DOHH2 (cell line): ENCODE measurements at regions not wholly inside any gene's neighbourhood (a gene's known extent, or its start where the extent isn't known, plus 50 kb on each side); places are given as distances from the start of the nearest gene placed in this dataset.

Source experiments
- H3F3A ChIP-seq: fragments of 200-600 bp; sonication (generic), shearing (Covaris generic); 2 replicates; pipeline ENCODE4 v1.6.0; 2016; ENCODE audit warnings: antibody characterized with exemption, mild to moderate bottlenecking; ENCODE audit not compliant: control insufficient read depth, insufficient read depth
- H3K27ac ChIP-seq: fragments of 200-600 bp; sonication (generic); 2 replicates; pipeline ENCODE4 v1.5.1; 2014; ENCODE audit warnings: low read depth, mild to moderate bottlenecking, low read length, moderate library complexity
- H3K27me3 ChIP-seq: fragments of 200-600 bp; sonication (generic); 2 replicates; pipeline ENCODE4 v1.6.1; 2014; ENCODE audit warnings: mild to moderate bottlenecking, low read length, mixed read lengths; ENCODE audit not compliant: control insufficient read depth
- H3K36me3 ChIP-seq: fragments of 200-600 bp; sonication (generic); 2 replicates; pipeline ENCODE4 v1.6.1; 2014; ENCODE audit warnings: mild to moderate bottlenecking, low read length, moderate library complexity, mixed read lengths; ENCODE audit not compliant: control insufficient read depth
- H3K4me1 ChIP-seq: fragments of 200-600 bp; sonication (generic); 2 replicates; pipeline ENCODE4 v1.6.1; 2014; ENCODE audit warnings: mild to moderate bottlenecking, low read length, mixed read lengths; ENCODE audit not compliant: control insufficient read depth
- H3K4me2 ChIP-seq: fragments of 200-600 bp; sonication (generic); 2 replicates; pipeline ENCODE4 v1.6.0; 2014; ENCODE audit warnings: mild to moderate bottlenecking, low read length, moderate library complexity
- H3K4me3 ChIP-seq: fragments of 200-600 bp; sonication (generic); 2 replicates; pipeline ENCODE4 v1.5.1; 2014; ENCODE audit warnings: mild to moderate bottlenecking, low read length, mixed read lengths
- H3K79me2 ChIP-seq: fragments of 200-600 bp; sonication (generic); 2 replicates; pipeline ENCODE4 v1.6.1; 2014; ENCODE audit warnings: mild to moderate bottlenecking, low read length, mixed read lengths; ENCODE audit not compliant: control insufficient read depth
- H3K9me2 ChIP-seq: fragments of 200-600 bp; sonication (generic); replicated peaks from 2 replicates; pipeline ENCODE4 v1.6.1; 2014; ENCODE audit warnings: mild to moderate bottlenecking, low read length, mixed read lengths; ENCODE audit not compliant: control insufficient read depth
- H3K9me3 ChIP-seq: fragments of 200-600 bp; sonication (generic); 2 replicates; pipeline ENCODE4 v1.6.1; 2014; ENCODE audit warnings: antibody characterized with exemption, low read length, mixed read lengths; ENCODE audit not compliant: control insufficient read depth, insufficient read depth
- H4K20me1 ChIP-seq: fragments of 200-600 bp; sonication (generic); 2 replicates; pipeline ENCODE4 v1.6.0; 2014; ENCODE audit warnings: low read depth, mild to moderate bottlenecking, antibody characterized with exemption, low read length, moderate library complexity; ENCODE audit not compliant: control insufficient read depth, insufficient read depth
- EZH2phosphoT487 ChIP-seq: fragments of 200-600 bp; sonication (generic); IDR thresholded peaks from 2 replicates; pipeline ENCODE4 v1.6.1; 2017; ENCODE audit warnings: borderline replicate concordance, mild to moderate bottlenecking, antibody characterized with exemption, low read length, moderate library complexity, mixed read lengths
- TF ChIP-seq, protein P1 (sequence below): fragments of 200-600 bp; sonication (generic); IDR thresholded peaks from one replicate; pipeline ENCODE4 v1.5.1; 2014; ENCODE audit warnings: antibody characterized with exemption, mild to moderate bottlenecking, low read depth, low read length; ENCODE audit not compliant: poor library complexity, severe bottlenecking

DNA sequence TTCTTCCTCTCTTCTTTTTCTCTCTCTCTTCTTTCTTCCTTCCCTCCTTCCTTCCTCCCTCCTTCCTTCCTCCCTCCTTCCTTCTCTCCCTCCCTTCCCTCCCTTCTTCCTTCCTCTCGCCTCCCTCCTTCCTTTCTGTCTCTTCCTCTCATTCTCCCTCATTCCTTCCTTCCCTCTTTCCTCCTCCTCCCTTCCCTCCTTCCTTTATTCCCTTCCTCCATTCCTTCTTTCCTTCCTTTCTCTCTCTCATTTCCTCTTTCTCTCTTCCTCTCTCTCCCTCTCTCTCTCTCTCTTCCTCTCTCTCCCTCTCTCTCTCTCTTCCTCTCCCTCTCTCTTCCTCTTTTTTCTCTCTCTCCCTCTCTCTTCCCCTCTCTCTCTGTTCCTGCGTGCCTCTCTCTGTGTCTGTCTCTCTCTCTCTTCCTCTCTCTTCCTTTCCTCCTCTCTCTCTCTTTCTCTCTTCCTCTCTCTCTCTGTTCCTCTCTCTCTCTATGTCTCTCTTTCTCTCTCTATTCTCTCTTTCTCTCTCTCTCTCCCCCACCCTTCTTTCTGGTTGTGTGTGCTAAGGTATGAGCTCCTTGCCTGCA, 80.1 kb upstream of the PFKP start:
- Histone ChIP-seq H3K4me2 (no peak overlapping the region), H4K20me1 (no peaks in the 10 kb centered on the region), H3K36me3 (no peaks in the 10 kb centered on the region), H3K27me3 (peaks cover 5% of the 10 kb centered on the region; the same call in 1 of the 2 replicates), H3K27ac (no peak overlapping the region), H3K79me2 (no peaks in the 10 kb centered on the region), H3K4me1 (peaks cover 10% of the 10 kb centered on the region), H3F3A (no peaks in the 10 kb centered on the region), H3K9me2 (no peaks in the 10 kb centered on the region), H3K4me3 (no peak overlapping the region), H3K9me3 (no peaks in the 10 kb centered on the region)
- TF ChIP-seq EZH2phosphoT487, result no peak
- TF ChIP-seq, protein P1, sequence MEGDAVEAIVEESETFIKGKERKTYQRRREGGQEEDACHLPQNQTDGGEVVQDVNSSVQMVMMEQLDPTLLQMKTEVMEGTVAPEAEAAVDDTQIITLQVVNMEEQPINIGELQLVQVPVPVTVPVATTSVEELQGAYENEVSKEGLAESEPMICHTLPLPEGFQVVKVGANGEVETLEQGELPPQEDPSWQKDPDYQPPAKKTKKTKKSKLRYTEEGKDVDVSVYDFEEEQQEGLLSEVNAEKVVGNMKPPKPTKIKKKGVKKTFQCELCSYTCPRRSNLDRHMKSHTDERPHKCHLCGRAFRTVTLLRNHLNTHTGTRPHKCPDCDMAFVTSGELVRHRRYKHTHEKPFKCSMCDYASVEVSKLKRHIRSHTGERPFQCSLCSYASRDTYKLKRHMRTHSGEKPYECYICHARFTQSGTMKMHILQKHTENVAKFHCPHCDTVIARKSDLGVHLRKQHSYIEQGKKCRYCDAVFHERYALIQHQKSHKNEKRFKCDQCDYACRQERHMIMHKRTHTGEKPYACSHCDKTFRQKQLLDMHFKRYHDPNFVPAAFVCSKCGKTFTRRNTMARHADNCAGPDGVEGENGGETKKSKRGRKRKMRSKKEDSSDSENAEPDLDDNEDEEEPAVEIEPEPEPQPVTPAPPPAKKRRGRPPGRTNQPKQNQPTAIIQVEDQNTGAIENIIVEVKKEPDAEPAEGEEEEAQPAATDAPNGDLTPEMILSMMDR, result no peak

- TF ChIP-seq, protein P1, result no peak
- TF ChIP-seq EZH2phosphoT487, result no peak
- Histone ChIP-seq H3K36me3 (no peaks in the 10 kb centered on the region), H3K79me2 (no peaks in the 10 kb centered on the region), H3K27me3 (peaks cover 5% of the 10 kb centered on the region; the same call in 1 of the 2 replicates), H3K27ac (no peak overlapping the region), H3F3A (no peaks in the 10 kb centered on the region), H3K4me3 (0 out of 2 replicates have a peak overlapping the region, but pooled peaks have one; percentile 18), H3K9me2 (no peaks in the 10 kb centered on the region), H4K20me1 (no peaks in the 10 kb centered on the region), H3K4me2 (peak overlapping the region; percentile 43), H3K4me1 (peaks cover 10% of the 10 kb centered on the region), H3K9me3 (no peaks in the 10 kb centered on the region)
Measured at GRCh38 chr10:2986391-2986801, 81.0 kb upstream of the PFKP start.

DNA sequence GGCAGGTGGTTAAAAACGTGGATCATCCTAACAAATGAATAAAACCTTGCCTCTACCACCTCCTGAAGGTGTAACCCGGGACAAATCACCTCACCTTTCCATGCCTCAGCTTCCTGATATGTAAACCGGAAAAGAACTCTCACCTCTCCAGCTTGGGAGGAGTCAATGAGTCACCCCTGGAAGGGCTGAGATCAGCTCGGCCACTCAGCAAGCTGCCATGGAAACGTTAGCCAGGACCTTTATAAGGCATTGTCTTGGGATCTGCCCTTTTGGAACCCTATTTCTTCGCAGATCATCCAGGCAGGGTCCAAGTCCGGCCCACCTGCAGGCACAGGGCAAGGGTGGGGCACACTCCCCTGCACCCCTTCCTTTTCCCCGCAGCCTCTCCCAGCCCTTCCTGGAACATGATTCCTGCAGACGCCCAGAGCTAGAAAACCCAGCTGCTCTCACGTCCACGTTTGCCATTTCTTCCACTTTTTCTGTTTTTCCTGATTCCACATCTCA, 81.6 kb upstream of the PFKP start:
- Histone ChIP-seq H3K9me3 (no peaks in the 10 kb centered on the region), H3K36me3 (no peaks in the 10 kb centered on the region), H3K27ac (no peak overlapping the region), H3K27me3 (peaks cover 5% of the 10 kb centered on the region; the same call in 1 of the 2 replicates), H3F3A (no peaks in the 10 kb centered on the region), H3K4me2 (peak overlapping the region; percentile 43), H3K4me1 (peaks cover 10% of the 10 kb centered on the region), H3K4me3 (no peak overlapping the region), H4K20me1 (no peaks in the 10 kb centered on the region), H3K79me2 (no peaks in the 10 kb centered on the region), H3K9me2 (no peaks in the 10 kb centered on the region)
- TF ChIP-seq, protein P1, result no peak
- no peak for TF ChIP-seq EZH2phosphoT487
